Muscle layer of duodenum (tissue), 2 donors: ENCODE measurements at regions not wholly inside any gene's neighbourhood (a gene's known extent, or its start where the extent isn't known, plus 50 kb on each side); places are given as distances from the start of the nearest gene placed in this dataset.

Experiments used
- H3K27ac ChIP-seq: one replicate; pipeline ENCODE4 v1.7.0; 2013; ENCODE audit warnings: mild to moderate bottlenecking, low read length
- H3K27me3 ChIP-seq: one replicate; pipeline ENCODE4 v1.7.0; 2013; ENCODE audit warnings: low read depth, mild to moderate bottlenecking, control low read depth, low read length
- H3K36me3 ChIP-seq, 2 donors: one replicate each; pipeline ENCODE4 v1.7.0; 2013; ENCODE audit warnings: low read length in 2 of 2, control low read depth in 1 of 2, mild to moderate bottlenecking in 1 of 2; ENCODE audit not compliant: insufficient read depth in 2 of 2, control insufficient read depth in 1 of 2
- H3K4me1 ChIP-seq, 2 donors: one replicate each; pipeline ENCODE4 v1.7.0; 2013; ENCODE audit warnings: low read length in 2 of 2, mild to moderate bottlenecking in 2 of 2, control low read depth in 1 of 2, moderate library complexity in 1 of 2; ENCODE audit not compliant: insufficient read depth in 2 of 2, control insufficient read depth in 1 of 2
- H3K4me3 ChIP-seq, 2 donors: one replicate each; pipeline ENCODE4 v1.7.0; 2013; ENCODE audit warnings: low read length in 2 of 2, low read depth in 1 of 2, mild to moderate bottlenecking in 1 of 2
- H3K9me3 ChIP-seq, 2 donors: one replicate each; pipeline ENCODE4 v1.7.0; 2013; ENCODE audit warnings: low read length in 2 of 2, control low read depth in 1 of 2, mild to moderate bottlenecking in 1 of 2; ENCODE audit not compliant: control insufficient read depth in 1 of 2
- donor health status: healthy.

DNA sequence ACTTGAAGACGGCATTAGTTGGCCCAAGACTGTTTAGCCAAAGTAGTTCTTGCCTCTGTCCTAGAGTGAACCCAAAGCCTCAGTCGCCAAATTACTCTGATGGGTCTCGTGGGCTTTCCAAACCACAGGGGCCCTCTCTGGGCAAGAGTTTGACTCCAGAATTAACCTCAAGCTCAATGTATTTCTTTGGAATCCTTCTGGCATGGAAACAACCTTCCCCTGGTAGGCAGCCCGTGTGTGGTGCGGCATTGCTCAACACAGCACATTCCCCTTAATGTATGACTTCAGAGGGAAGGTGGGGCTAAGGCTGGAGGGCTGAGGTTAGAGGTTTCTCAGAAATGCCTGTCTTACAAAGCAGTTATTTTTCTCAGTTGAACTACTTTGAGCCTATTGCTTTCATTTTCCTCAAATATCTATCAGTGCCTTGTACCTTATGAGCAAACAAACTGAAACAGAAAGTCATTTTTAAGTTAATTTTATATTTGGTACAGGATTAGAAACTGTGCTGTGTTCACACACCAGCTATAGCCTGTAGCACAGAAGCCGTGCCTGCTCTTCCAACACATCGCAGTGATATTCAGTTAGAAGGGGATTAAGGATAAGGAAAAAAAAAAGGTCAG is 123.9 kb upstream of the HAPLN1 start:
- no peak overlapping the region for H3K27ac ChIP-seq
- H3K4me3 ChIP-seq, result peak overlapping the region in 1 of 2 donors; percentile 49
- no peaks in the 10 kb centered on the region for H3K27me3 ChIP-seq
- H3K36me3 ChIP-seq, result no peaks in the 10 kb centered on the region
- H3K9me3 ChIP-seq, result no peaks in the 10 kb centered on the region
- H3K4me1 ChIP-seq, result no peaks in the 10 kb centered on the region

- H3K9me3 ChIP-seq, result no peaks in the 10 kb centered on the region
- no peak overlapping the region for H3K27ac ChIP-seq
- H3K4me1 ChIP-seq, result no peaks in the 10 kb centered on the region
- H3K36me3 ChIP-seq, result no peaks in the 10 kb centered on the region
- H3K4me3 ChIP-seq, result no peak overlapping the region
- no peaks in the 10 kb centered on the region for H3K27me3 ChIP-seq
Measured at GRCh38 chr5:83839788-83840187, 119.1 kb upstream of the HAPLN1 start.

- Histone ChIP-seq H3K27me3 (no peaks in the 10 kb centered on the region), H3K9me3 (no peaks in the 10 kb centered on the region), H3K4me1 (no peaks in the 10 kb centered on the region), H3K36me3 (no peaks in the 10 kb centered on the region), H3K27ac (no peak overlapping the region), H3K4me3 (no peak overlapping the region)
Measured at GRCh38 chr5:83839256-83839655, 118.6 kb upstream of the HAPLN1 start.

GRCh38 chr5:83837265-83837907 is 116.7 kb upstream of the HAPLN1 start:
- H3K4me1 ChIP-seq, result no peaks in the 10 kb centered on the region
- no peaks in the 10 kb centered on the region for H3K9me3 ChIP-seq
- H3K4me3 ChIP-seq, result no peak overlapping the region
- H3K27ac ChIP-seq, result no peak overlapping the region
- H3K27me3 ChIP-seq, result no peaks in the 10 kb centered on the region
- H3K36me3 ChIP-seq, result no peaks in the 10 kb centered on the region

- H3K36me3 ChIP-seq, result no peaks in the 10 kb centered on the region
- H3K27ac ChIP-seq, result no peak overlapping the region
- H3K4me1 ChIP-seq, result no peaks in the 10 kb centered on the region
- no peak overlapping the region for H3K4me3 ChIP-seq
- no peaks in the 10 kb centered on the region for H3K27me3 ChIP-seq
- no peaks in the 10 kb centered on the region for H3K9me3 ChIP-seq
Measured at GRCh38 chr5:83834306-83834705, 113.7 kb upstream of the HAPLN1 start.

DNA sequence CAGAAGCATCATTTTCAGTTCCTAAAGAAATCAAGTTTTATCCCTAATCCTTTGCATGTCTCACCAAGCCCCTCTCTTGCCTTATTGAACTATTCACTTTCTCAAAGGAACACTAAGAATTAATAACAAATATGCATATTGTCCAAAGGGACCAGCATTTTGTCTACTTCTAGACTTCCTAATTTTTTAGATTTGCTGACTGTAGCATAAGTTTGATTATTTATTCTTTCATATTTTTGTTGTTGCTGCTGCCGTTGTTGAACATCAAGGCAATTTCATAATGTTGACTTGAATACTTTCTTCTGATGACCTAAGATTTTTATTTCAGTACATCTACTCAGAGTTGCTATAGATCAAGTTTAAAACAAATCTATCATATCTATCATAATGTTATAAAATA is 111.2 kb upstream of the HAPLN1 start:
- H3K27ac ChIP-seq, result no peak overlapping the region
- no peak overlapping the region for H3K4me3 ChIP-seq
- no peaks in the 10 kb centered on the region for H3K9me3 ChIP-seq
- H3K27me3 ChIP-seq, result no peaks in the 10 kb centered on the region
- H3K36me3 ChIP-seq, result no peaks in the 10 kb centered on the region
- no peaks in the 10 kb centered on the region for H3K4me1 ChIP-seq

DNA sequence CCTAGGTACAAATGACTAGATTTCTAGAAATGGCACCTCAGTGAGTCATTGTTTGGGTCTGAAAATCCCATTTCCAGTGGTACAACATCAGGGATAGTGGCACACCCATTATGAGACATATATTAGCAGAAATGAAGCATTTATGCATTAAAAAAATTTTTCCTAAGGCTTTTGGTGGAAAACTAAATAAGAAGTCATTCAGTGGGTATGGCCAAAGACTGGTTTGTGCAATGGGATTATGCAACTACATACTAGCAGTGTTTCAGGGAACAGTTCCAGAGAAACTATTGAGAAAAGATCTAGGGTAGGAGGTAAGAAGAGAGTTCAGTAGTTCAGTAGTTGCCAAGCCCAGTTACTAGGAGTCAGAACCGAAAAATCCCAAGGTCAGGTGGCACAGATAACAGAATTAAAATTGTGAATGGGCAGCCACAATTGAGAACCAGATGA is 106.5 kb upstream of the HAPLN1 start:
- Histone ChIP-seq H3K27ac (no peak overlapping the region), H3K4me3 (no peak overlapping the region), H3K4me1 (no peaks in the 10 kb centered on the region), H3K9me3 (no peaks in the 10 kb centered on the region), H3K27me3 (no peaks in the 10 kb centered on the region), H3K36me3 (no peaks in the 10 kb centered on the region)

DNA sequence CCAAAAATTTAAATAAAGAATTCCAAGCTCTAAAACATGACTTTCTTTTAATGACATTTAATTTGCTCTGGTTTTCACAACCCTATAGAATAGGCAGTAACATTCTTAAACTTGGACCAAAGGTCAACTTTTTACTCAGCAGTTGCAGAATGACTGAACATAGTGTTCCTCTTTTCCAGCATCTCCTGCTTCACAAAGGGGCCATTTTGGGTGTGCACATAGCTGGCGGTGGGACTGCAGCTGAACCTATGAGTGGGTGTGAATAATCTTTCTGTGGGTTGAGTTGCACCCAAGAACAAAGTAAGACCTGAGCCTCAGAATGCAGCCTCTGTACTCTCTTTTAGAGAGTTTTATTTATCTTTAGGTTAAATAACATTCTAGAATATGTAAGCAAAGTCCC is 96.9 kb upstream of the HAPLN1 start:
- H3K36me3 ChIP-seq, result no peaks in the 10 kb centered on the region
- no peak overlapping the region for H3K27ac ChIP-seq
- no peak overlapping the region for H3K4me3 ChIP-seq
- no peaks in the 10 kb centered on the region for H3K9me3 ChIP-seq
- no peaks in the 10 kb centered on the region for H3K4me1 ChIP-seq
- no peaks in the 10 kb centered on the region for H3K27me3 ChIP-seq

GRCh38 chr5:83815661-83816060 is 95.0 kb upstream of the HAPLN1 start:
- H3K9me3 ChIP-seq, result no peaks in the 10 kb centered on the region
- no peaks in the 10 kb centered on the region for H3K36me3 ChIP-seq
- no peak overlapping the region for H3K4me3 ChIP-seq
- H3K27me3 ChIP-seq, result no peaks in the 10 kb centered on the region
- no peak overlapping the region for H3K27ac ChIP-seq
- no peaks in the 10 kb centered on the region for H3K4me1 ChIP-seq

- no peak overlapping the region for H3K4me3 ChIP-seq
- no peaks in the 10 kb centered on the region for H3K9me3 ChIP-seq
- H3K36me3 ChIP-seq, result no peaks in the 10 kb centered on the region
- no peaks in the 10 kb centered on the region for H3K4me1 ChIP-seq
- H3K27me3 ChIP-seq, result no peaks in the 10 kb centered on the region
- no peak overlapping the region for H3K27ac ChIP-seq
Measured at GRCh38 chr5:83810511-83810910, 89.9 kb upstream of the HAPLN1 start.

- Histone ChIP-seq H3K27me3 (no peaks in the 10 kb centered on the region), H3K9me3 (no peaks in the 10 kb centered on the region), H3K4me3 (no peak overlapping the region), H3K4me1 (no peaks in the 10 kb centered on the region), H3K36me3 (no peaks in the 10 kb centered on the region), H3K27ac (no peak overlapping the region)
Measured at GRCh38 chr5:83802686-83803085, 82.0 kb upstream of the HAPLN1 start.

DNA sequence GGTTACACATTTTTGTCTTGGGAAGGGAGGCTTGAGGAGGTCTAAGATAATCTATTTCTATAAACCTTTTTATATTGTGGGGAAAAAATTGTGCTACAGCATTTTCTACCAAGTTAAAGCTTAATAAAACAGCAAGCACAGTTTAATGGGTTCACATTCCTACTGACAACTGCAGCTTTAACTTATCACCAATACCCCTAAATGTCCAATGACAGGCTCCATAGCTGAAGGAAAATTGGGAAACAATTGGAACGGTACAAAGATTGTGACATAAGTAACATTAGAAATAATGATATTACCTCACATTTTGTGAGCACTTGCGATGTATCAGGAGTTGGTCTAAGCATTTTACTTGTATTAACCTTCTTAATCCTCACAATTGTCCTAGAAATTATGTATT is 79.5 kb upstream of the HAPLN1 start:
- H3K36me3 ChIP-seq, result no peaks in the 10 kb centered on the region
- no peaks in the 10 kb centered on the region for H3K27me3 ChIP-seq
- H3K27ac ChIP-seq, result no peak overlapping the region
- H3K4me1 ChIP-seq, result no peaks in the 10 kb centered on the region
- H3K9me3 ChIP-seq, result no peaks in the 10 kb centered on the region
- no peak overlapping the region for H3K4me3 ChIP-seq
